AG08395 (cell line): ENCODE measurements at regions not wholly inside any gene's neighbourhood (a gene's known extent, or its start where the extent isn't known, plus 50 kb on each side); places are given as distances from the start of the nearest gene placed in this dataset.
"Not testable (repeated sequence)": the region's sequence is repeated elsewhere in the genome, so short reads cannot be mapped to it uniquely, and the experiment has no call there.

Source experiments
- DNase-seq: peaks from one replicate; pipeline ENCODE4 v3.0.0; 2012; ENCODE audit warnings: mixed read lengths, low spot score

DNA sequence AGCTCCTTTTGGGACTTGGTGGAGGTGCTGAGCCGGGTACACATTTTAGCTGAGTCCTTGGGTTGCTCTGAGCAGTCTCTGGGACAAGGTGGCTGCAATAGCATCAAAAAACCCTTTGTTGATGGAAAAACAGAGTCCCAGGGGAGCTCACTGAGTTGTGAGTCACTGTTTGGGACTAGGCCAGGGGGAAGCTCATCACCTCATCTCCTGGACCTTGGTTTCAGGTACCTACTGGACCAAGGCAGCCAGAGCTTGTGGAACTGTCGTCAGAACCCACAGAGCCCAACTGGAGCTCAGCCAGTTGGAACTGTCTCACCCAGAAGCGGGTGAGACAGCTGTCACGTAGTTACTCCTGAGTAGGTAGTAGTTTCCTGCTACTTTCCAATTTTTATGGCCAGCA is 146.7 kb downstream of the HLX start:
- DNase-seq, result peak; percentile 11

DNA sequence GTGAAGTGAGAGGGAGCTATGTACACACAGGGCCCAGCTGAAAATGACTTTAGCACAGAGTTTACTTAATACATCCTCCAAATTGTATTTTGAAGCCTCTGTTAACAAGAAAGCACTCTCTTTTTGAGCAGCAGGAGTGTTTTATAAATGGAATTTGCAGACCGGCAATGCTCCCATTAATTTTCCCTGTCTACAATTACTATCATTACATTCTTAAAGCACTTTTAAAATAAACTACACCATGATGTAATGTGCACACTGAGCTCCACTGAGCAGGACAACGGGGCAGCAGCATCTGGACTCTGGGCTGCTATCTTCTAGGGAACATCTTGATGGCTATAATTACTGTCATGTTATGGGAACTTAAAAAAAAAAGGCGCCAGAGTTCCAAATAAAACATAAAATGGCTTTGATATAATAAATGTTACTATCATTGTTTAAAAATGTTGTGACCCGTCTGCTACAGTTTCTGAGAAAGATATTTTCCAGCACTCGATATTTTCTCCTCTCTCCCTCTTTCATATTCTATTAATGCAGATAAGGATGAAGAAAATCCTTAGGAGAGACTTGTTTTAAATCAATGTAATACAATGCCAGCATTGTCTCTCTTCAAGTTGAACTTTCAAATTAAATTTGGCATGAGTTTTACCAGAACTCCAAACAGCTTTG is 150.9 kb downstream of the HLX start:
- no peak for DNase-seq

DNA sequence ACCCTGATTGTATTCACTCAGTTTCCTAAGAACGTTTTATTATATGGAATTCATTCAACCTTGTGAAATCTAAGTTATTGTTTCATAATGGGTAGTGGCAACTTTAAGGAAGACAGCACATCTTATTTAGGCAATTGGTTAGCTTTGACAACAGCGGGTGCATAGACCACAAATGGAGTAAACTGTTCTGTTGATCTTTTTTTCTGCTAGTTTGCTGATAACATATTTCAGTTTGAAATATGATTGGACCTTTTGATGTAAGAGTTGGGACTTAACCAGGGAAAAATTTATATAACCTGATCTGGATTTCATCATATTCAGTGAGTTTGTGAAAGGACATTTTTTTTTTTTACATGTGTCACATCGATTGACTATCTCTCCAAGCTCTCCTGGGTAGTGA is 151.7 kb downstream of the HLX start:
- no peak for DNase-seq

DNA sequence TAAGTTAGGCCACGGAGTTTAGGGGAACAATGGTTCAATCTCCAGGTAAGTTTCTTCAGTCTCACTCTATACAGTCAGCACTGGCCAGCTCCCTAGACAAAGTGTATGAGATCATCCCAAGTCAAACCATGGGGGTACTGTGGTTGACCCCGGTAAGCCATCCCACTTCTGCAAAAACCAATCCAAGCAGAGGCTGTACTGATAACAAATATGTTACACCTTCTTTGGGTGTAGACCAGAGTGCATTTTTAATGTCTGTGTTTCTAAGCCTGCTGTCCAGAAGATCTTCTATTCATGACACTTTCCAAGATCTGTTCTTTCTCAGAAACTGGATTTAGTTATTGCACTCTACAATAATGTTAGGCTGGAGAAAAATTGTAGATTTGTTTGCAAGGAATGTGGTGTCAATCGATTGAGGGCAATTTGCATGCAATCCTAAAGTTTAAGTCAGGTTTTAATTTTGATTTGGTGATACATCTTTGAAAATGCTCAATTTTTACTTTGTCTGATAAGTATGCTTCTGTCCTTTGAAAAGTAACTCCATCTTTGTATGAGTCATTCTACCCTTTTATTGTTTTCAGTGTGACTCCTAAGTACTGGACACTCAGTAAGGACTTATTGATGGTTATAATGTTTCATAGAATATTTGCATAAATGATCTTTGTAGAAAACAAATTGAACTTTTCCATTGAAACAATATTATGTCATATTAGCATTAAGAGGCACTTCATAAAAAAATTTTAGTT is 152.4 kb downstream of the HLX start:
- no peak for DNase-seq

DNA sequence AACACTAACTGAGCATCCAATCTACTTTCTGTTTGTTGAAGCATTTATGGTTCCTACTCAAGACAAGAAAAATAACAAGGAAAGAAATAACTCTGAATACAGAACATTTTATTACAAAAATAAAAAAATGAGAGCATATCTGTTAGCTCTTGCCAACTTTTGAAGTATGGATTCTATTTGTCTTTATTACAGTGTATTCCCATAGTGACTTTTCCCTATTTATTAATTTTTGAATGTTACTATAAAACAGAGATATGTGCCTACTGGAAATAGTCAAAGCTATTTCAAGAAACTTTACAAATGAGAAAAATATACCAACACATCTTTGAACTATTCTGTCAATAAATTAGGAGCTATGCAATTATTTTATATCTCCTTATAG is 153.0 kb downstream of the HLX start:
- no peak for DNase-seq

DNA sequence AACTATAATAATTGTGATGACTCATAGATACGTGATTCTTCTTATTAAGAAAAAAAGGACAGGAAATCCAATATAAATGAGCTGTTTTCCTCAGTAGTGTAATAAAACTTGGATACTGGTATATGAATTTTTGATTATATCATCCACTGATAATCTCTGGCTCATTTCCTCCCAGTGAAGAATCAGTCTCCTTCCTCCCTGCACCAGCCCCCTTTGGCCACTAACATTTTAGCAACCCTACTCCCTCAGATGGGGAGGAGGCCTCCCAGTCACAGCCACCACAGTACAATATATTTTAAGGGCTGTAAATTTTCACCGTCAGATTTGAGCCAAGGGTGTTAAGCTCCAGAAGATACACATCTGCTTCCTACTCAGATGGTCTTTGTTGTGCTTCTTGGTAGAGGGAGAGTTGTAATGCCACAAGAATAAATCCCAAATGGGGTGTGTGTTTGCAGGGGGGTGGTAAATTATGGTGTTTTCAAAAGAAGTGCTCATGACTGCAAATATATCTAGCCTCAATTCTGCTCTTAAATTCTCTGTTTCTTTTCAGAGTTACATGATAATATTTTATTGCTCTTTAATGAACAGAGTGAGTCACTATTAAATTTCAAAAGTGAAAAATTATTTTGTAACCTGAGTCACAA is 153.5 kb downstream of the HLX start:
- no peak for DNase-seq

DNA sequence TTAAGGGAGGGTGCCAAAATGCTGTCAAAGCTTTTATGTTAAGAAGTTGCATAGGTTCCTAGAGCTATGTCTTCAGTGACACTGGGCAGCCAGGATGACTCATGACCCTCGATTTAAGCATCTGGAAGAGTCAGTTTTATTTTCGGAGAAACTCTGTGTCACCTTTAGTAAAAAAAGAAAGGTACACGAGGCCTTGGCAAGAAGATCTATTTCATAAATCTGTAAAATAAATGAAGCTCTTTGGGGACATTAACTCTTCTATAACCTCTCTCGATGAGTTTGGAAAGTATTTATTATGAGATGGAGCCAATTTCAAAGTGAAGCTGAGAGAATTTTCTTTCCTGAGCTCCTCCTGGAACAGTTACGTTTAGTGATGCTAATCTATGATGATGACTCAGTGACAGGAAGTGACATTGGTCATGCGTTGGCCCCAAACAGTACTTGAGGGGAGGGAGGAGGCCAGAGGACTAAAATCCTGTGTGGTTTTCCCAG is 156.5 kb downstream of the HLX start:
- peak; percentile 60 for DNase-seq

DNA sequence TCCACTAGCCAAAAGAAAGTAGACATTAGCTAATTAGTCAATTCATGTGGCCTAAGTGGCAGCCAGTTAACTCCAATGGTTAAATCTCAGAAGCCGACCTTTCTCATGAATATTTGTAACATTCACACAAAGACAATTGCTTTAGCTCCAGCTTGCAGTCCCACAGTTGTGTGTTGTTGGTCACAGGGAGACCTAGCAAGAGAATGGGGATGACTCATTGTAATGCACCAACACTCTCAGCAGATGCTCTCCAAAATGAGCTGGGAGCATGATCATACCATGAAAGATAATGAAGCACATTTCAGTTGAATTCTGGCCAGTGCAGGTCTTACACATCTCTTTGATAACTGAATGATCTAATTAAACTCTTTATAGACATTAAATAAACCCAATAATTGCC is 160.4 kb downstream of the HLX start:
- DNase-seq, result peak; percentile 54

DNA sequence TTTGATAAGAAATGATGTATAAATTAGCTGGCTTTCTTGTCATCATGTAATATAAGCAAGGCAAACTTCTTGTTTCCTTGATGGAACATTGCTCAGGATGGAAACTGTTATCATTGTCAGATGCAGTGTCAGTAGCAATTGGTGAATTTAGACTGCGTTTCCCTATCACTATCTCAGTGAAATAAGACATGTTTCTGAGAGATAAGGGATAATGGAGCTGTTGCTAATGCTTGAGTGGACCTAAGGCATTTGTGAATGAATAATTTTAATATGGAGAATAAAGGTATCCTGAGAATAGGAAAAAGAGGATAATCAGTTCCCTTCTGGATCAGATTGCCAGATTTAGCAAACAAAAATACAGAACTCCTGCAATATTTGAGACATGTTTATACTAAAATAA is 160.9 kb downstream of the HLX start:
- no peak for DNase-seq

DNA sequence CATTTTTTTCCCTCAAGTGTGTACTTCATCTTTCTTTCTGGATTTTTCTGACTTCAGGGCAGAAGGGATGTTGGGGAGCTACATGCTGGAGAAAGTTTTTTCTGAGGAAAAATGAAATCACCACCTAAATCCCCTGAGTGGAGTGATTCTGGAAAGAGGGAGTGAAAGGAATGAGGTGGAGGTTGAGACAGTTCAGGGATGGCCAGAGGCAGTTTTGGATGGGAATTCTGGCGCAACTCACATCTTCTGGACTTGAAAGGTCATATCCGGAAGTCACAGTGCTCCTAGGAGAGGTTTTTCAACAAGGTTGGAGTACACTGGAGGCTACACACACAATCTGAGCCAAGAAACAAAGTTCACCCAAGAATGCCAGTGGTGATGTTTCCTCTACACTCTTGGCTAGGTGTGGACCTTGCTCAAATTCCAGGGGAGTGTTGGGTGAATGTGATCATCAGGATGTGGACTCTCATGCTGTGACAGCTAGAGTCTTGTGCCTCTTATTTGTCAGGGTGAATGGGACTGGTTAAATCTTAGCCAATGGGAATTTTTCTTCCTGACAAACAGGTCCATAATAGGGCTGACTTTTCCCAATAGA is 161.5 kb downstream of the HLX start:
- DNase-seq, result no peak

DNA sequence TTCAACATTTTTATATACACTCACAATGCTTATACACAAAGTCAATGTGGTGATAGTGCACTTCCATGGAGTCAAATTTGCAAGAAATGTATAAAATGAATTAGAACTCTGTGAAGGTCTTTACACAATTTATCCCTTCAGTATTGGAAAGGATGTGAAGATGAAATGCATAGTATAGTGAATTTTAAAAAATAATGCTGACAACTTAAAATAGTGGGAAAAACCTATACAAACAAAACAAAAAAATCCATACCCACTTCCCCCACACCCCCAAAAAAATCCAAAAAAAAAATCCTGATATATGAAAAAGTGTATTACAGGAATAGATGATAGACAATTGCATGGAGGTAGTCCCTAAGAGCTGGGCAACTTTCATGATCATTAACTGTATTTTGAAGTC is 165.3 kb downstream of the HLX start:
- no peak for DNase-seq

DNA sequence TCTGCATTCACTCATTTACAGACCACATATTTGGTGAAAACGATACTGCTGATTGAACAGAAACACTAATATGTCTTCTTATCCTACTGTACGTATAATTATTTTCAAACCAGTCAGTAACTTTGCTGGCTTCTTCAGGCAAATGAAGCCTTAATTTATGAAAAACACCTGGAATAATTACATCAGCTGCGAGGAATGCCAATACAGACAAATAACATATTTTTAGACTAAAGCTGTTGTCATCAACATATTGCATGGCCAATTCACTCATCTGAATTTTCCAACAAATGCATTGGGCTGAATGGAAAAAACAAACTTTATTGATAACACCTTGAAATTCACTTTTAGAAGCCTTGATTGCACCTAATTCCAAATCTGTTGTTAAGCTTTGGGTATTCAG is 165.9 kb downstream of the HLX start:
- DNase-seq, result no peak

DNA sequence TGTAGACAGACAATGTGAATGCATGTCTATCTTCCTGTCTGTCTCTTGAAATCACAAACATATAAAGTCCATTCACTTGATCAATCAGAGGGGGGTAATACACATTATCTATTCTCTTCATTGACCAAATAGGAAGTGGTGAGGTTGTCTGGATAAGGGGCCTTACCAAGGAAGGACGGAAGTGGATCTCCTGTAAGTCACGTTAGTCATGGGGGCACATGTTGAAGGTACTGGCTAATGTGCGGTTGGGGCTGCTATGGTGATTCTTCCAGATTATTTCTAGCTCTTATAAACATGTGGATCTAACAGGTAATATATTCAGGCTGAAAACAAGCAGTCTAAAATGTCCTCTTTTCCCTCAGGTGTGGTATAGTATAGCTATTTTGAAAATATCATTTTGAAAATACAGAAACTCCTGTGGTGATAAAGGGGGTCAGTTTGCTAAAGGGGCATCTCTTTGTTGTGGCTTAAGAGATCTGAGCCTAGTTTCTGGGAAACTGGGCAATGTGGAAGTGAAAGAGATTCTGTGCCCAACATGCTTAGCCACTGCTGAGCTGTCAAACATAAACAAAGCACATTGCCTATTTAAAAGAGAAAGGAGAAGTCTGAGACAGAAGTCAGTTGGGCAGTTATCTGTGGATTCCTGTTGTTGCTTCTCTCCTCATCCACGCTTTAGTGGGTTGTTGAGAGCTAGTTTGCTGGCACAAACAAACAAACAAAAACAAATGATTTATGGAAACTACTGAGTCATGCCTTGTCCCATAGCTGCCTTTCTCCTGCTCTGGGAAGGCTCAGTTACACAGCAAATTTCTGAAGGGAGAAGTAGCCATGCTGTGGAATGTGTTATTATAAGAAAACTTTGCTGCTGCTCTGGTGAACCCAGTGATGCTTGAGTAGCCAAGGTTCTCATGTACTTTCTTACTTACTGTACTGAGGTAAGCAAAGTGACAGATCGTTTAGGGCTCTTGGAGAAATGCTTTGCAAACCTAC is 166.9 kb downstream of the HLX start:
- DNase-seq, result peak; percentile 38

DNA sequence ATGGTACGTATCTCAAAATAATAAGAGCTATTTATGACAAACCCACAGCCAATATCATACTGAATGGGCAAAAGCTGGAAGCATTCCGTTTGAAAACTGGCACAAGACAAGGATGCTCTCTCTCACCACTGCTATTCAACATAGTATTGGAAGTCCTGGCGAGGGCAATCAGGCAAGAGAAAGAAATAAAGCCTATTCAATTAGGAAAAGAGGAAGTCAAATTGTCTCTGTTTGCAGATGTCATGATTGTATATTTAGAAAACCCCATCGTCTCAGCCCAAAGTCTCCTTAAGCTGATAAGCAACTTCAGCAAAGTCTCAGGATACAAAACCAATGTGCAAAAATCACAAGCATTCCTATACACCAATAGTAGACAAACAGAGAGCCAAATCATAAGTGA is 172.1 kb downstream of the HLX start:
- DNase-seq, result not testable (repeated sequence)

DNA sequence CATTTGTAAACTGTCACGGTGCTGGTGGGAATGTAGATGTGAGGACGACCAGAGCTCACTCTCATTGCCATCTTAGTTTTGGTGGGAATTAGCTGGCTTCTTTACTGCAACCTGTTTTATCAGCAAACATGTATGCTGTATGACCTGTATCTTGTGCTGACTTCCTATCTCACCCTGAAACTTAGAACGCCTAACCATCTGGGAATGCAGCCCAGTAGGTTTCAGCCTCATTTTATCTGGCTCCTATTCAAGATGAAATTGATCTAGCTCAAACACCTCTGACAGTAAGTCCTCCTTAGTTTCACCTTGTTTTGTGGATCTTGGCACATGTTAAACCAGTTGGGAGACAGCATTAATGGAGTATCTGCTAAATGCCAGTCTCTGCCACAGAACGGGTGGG is 174.6 kb downstream of the HLX start:
- no peak for DNase-seq

DNA sequence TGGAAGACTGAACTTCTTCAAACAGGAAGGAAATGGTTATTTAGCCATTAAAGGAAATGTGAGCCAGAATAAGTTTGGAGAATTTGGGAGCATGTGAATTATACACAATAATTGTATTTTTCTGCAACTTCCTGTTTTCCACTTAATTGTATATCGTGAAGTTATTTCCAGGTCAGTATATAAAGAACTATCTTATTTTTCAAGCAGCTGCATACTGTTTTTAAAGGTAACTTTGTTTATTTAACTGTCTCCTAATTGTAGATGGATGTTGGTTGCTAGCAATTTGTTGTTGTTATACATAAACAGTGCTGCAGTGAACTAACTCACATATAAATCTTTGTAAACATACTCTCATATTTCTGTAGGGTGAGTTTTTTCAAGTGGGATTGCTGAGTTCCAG is 180.3 kb downstream of the HLX start:
- no peak for DNase-seq

DNA sequence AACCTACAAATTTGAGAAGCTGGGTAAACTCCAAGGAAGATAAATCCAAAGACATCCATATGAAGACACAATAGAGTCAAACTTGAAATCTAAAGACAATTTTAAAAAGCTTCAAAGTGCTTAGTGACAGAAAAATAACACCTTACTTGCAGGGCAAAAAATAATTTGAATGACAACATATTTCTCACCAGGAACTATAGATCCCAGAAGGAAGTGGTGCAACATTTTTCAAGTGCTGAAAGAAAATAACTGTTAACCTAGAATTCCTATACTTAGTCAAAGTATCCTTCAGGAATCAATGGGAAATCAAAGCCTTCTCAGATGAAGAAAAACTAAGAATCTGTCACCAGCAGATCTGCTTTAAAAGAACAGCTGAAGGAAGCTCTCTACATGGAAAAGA is 184.4 kb downstream of the HLX start:
- DNase-seq, result no peak

DNA sequence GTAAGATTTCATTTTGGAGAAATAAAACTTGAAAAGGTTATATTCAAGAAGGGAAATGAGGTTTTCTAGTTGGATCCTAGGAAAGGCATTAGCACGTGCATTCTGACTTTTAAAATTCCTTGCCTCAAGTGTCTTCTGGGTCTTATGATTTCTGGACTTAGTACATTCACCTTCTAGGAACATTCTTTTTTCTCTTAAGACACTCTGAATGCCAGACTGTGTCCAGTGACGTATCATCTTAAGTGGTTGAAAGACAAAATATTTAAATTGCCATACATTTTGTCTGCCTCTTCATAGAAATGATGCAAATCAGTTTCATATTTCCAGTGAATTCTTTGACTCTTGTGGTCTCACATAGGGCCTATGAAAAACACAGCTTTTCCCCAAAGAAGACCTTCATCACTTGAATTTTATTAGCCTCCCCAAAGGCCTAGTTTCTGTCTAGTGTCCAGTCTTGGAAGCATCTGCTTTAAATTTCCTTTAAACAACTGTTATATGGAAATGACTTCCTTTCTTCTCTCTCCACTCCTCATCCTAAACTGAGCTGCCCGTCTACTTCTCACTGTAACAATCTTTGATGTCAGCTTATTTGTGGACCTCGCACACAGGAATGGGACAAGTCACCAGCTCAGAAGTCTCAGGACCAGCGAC is 187.2 kb downstream of the HLX start:
- DNase-seq, result no peak

DNA sequence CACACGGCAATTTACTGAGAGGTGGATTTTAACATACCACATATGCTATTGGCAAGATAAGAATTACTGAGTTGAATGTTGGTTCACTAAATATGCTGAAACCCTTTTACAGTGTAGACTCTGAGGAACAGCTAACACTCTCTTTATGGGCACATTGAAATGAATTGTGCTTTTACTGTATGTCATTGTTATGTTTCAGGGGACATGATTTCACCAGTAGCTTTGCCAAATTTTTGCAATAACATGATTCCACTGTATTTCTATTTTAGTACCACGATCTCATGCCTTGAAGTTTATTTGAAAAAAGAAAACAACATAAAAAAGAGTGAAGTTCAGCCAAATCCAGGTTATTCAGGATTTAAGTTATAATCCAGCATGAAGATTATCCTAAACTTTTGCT is 188.5 kb downstream of the HLX start:
- DNase-seq, result no peak

DNA sequence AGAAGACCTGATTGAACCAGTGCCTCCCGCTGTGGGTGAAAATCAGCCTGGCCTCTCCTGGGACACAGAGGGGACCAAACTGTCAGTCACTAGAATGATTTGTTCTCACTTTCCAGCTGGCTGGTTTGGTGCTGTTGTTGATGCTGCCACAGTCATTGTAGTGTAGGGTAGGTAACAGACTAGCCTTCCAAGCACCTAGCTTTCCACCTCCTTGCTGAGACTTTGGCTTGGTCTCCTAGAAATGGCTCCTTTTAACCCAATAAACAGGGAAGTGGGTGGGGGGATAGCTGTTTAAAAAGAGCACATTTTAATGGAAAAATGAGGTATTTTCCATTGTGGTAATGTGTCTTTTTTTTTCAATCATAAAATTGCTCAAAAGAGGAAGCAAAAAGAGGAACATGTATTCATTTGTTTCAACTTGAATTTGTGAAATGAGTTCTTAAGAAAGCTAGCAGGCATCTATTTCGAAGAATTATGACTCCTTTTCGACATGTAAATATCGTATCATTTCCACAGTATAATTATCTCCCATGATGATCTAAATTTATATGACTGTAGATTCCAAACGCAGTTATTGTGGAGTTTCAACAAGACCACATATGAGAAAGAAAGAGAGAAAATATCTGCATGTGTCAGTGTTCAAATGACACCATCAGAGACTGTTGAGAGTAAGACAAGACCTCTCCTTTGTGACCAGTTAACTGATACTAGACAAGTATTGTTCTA is 190.1 kb downstream of the HLX start:
- DNase-seq, result no peak

DNA sequence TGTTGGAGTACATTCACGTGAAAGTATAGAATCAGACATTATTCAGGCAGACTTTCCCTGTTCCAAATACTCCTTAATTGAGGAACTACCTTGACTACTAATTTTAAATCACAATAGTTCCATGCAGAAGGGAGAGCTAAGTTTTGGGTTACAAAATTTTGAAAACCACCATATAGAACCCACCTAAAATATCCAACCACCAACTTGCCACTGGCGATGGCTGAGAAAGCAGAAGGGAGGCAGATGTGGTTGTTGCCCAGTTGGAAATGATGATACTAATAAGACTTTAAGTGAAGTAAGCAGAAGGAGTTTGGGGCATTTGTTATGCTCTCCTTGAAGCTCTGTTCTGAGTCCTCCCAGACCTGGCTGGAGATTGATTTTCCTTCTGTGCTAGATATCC is 190.7 kb downstream of the HLX start:
- no peak for DNase-seq
